GM19238 (cell line): ENCODE measurements at regions not wholly inside any gene's neighbourhood (a gene's known extent, or its start where the extent isn't known, plus 50 kb on each side); places are given as distances from the start of the nearest gene placed in this dataset.

ENCODE experiments used
- DNase-seq: peaks from one replicate; pipeline ENCODE4 v3.0.0; 2011; ENCODE audit warnings: low spot score; ENCODE audit not compliant: insufficient read length

DNA sequence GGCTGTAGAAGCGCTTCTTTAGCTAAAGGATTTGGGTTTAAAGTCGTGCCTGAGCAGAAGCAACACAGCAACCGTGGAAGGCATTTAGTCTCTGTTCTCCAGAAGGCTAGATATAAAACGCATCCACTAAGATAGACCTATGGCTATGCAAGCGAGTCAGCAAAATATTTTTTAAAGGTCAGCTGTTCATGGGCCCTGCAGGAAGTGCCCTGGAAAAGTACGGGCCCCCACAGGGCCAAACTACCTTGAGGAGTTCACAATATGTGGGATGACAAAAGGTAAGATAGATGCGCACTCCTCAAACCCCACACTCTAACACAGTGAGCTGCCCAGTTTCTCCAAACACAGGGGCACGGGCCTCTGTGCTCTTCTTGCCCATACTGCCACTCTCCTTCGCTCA, 261.6 kb downstream of the VPS13C start:
- DNase-seq, result no peak

- no peak for DNase-seq
Observed at GRCh38 chr15:61796056-61796455, 264.2 kb downstream of the VPS13C start.

- DNase-seq, result no peak
Observed at GRCh38 chr15:61794881-61795280, 265.4 kb downstream of the VPS13C start.

- DNase-seq, result no peak
Observed at GRCh38 chr15:61794276-61794675, 266.0 kb downstream of the VPS13C start.

DNA sequence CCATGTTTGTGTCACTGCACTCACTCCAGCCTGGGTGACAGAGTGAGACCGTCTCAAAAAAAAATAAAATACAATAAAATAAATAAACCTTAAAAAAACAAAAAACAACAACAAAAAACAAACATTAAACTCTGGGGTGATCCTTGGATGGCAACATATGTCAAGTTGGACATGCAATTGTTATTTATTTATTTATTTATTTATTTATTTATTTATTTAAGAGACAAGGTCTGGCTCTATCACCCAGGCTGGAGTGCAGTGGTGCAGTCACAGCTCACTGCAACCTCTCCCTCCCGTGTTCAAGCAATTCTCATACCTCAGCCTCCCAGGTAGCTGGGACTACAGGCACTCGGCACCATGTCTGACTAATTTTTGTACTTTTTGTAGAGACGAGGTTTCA, 275.5 kb downstream of the VPS13C start:
- no peak for DNase-seq

DNA sequence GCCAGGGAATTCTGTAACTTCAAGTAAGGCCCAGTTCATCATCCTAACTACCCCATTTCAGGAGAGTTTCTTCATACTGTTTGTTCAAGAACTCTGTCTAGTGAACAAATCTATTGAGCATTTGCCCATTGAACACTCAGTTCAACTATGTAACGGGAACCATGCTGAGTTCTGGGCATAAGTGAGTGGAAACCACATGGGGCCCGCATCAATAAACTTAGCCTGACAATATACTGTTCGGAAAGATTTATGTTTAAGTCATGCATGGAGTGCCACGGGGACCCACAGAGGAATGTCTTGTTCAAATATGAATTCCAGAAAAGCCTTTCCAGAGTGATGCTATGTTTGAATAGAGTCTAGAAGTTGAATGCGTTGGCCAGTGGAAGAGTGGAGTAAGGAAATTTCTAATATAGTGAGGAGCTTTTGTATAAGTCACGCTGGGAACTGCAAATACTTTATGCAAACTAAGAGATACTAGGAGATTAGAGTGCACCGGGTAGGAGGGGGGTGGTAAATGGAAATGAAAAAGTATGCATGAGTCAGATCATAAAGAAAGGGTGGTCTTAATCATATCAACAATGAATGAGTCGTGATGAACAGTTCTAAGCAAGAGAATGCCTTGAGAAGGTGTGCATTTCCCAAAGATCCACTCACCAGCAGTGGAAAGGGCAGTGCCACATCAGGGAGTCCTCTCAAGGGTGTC, 279.8 kb downstream of the VPS13C start:
- no peak for DNase-seq

DNA sequence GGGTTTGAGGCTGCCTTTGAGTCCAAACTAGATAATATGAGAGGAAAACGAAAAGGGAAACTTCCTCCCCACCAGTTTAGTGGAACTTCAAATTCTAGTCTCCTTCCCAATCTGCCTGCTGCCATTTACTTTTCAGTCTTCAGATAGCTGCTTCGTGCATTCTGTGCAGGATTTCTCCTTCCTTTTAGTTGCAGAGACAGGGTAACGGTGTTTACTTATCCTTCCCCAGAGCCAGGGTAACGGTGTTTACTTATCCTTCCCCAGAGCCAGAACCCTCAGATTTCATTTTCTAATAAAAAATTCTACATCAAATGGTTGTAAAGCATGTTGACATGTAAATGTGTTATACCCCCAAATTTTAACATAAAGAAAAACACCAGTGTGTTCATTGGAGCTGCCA, 282.6 kb downstream of the VPS13C start:
- no peak for DNase-seq

DNA sequence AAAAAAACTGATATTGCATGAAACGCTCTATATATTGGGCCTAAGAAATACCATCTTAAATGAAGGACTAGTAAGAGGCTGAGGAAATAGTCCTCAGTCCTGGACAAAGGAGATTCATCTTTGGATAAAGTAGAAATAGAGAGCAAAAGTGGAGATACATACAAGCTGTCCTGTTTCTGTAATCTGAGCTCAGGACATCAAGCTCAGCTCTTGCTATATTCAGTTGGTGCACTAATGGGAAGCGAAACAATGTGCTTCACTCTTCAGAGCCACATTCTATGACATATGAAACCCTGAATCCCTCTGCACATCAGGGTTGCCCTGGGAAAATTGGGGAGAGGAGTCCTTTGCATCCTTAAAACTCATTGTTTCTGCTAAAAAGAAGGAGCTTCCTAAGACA, 290.7 kb downstream of the VPS13C start:
- DNase-seq, result no peak

GRCh38 chr15:61768131-61768530, 292.1 kb downstream of the VPS13C start:
- DNase-seq, result no peak

DNA sequence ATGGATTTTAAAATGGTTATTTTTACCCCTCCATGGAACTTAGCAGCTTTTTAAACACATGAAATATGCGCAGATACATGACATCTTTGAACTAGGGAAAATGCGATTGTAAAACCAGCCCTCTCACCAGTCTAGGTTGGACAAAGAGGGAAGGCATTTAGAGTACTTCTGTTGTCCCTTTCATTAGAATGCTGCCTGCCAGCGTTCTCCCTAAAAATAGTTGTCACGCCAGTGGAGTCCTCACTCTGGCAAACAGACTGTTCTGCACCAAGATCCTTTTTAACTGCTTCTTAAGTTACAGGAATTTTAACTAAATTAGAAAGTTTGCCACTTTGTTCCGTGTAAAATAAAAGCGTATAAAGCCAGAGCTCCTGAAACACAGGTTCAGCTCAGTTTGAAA, 295.3 kb downstream of the VPS13C start:
- no peak for DNase-seq

- no peak for DNase-seq
Observed at GRCh38 chr15:61764141-61764540, 296.1 kb downstream of the VPS13C start.

DNA sequence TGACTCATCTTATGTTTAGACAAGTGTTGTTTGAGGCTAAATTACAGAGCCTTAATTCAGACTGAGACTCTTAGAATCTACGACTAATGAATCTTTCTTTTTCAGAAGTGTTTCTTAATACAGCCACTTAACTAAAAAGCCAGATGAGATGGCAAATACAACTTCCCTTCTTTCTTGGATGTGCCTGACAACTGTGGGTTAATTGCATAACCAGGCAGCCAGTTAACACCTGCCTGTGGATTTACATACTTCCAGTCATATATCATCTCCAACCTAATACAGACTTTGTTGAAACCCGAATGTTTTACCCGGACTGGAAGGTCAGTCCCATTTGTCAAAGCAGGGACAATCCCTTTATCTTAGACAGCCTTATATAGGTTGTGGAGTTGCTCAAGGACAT, 297.6 kb downstream of the VPS13C start:
- DNase-seq, result no peak

DNA sequence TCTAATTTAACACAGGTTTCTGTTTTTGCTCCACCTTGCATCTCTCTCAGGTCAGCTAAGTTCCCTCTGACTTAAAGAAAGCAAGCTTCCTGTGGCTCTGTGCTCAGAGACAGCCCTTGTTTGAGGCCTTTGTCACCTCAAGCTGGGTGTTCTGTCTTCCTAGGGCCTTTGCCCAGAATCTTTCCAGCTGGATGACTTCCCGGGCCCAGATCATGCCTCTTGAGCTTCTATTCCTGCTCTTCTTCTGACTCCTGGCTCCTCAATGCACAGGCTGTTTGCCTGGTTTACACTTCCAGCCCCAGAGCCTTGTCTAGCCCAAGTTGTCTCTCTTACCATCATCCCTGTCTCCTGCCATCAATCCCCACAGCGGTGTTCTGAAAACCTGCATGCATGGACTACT, 300.6 kb downstream of the VPS13C start:
- DNase-seq, result no peak

GRCh38 chr15:61756071-61756820, 304.0 kb downstream of the VPS13C start:
- no peak for DNase-seq

DNA sequence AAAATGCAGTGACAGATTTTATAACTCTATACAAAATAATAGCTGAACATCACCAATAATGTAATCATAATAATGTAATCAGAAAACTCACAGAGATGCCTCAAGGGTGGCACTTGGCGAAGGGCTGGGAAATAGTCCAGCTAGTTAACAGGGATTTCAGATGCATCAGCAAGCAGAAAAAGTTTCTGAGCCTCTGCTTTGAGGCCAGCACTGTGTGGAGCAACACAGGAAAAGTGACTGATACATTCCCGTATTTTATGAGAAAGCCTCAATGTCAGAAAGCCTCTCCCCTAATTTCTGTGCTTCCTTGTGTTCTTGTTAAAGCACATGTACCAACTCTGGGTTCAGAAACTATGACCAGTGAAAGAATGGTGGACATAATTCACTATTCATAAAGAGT, 304.8 kb downstream of the VPS13C start:
- DNase-seq, result no peak

DNA sequence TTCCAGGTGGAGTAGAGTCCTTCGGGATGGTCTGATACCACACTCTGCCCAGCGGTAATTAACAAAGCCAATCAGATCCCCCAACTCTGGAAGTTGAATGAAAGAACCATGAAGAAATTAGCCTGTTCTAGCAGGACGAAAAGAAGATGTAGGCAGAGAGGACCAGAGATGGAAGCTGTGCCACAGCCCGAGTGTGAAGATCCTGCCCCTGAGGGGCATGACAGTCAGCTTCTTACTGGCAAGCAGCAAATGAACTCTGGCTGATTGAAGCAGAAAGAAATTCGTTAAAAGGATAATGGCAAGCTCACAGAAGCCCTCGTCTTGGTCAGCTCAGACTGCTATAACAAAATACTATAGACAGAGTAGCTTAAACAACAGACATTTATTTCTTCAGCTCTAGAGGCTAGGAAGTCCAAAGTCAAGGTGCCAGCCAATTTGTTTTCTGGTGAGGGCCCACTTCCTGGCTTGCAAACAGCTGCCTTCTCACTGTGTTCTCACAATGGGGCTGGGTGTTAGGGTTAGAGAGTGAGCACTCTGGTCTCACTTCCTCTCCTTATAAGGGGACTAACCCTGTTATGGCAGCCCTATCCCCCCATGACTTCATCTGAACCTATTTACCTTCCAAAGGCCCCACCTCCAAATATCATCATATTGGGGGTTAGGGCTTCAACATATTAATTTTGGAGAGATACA, 307.1 kb downstream of the VPS13C start:
- DNase-seq, result no peak

DNA sequence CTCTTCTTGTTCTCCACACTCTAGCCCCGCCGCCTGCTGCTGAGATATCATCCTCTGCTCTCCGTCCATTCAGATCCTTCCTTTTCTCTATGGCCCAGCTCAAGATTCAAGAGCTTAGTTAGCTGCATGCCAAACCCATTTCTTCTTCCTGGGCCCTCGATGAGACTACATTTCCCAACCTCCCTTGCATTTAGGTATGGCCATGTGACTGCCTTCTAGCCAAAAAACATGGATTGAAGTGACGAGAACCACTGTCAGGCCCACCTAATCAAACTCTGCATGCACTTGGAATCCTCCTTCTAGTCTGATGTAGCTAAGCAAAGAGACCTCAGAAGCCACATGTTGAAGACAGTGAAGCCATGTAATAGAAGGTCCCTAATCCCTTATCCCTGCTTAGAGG, 308.2 kb downstream of the VPS13C start:
- DNase-seq, result no peak

DNA sequence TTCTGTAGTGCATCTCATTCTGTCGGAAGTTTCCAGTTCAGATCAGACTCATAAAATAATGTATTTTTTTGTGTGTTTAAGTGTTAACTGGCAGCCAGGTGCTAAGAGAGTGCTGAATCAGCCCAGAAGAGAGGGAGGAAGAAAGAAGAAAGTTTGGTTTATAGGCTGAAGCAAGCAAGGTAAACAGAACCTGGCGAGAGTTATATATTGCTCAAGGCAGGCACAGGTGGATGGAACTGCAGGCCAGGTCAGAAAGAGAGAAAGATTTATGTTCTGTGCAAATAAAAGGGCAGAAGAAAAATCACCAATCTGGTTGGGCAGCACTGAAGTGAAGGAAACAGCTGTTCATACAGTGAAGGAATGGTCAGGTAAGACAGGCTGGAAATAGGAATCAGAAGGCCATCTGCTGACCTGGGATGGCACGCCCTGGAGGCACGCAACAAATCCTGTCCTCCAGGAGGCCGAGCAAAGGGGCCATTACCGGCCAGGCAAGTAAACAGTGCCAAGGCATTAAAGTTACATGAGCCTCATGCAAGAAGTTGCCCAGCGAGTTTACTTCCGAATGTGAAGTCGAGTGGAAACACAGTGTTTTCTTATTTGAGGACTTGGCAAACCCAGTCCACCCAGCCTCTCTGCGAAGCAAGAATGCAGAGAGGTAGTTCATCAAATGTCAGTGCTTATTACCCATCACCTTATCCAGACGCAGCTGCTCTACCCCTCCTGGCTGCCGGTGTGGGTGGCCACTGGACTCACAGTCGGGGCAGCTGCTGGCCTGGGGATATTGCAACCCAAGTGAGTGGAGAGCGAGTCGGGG, 309.8 kb downstream of the VPS13C start:
- DNase-seq, result no peak

DNA sequence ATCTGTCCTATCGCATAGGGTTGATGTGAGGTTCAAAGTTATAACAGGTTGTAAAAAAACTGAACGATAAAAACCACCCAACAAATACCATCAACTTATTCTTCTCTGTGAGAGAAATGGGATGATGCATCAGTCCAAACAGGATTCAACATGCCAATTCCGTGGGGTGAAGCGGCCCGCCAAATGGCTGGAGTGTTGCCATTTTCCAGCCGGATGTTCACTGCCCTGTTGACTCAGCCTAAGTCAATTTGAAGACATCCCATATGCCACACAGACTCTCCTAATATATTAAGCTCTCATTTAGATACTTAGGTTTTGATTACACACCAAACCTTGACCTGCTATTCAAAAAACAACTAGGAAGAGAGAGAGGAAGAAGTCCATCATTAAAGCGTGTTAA, 311.1 kb downstream of the VPS13C start:
- no peak for DNase-seq

DNA sequence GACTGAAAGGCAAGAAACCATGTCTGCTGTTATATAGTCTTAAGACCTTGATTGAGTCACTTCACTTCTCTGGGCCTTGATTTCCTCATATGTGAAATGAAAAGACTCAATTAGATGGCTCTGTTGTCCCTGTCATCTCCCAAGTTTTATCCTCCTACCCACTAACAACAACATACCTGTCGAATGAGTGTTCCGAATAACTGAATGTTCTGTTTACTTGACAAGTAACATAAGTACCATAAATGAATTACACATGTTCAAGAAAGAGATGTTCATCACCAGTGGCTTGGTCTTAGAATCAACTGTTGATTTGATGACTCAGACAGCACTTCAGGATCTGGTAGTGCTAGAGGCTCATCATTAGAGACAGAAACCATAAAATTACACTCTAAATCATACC, 311.7 kb downstream of the VPS13C start:
- DNase-seq, result no peak

DNA sequence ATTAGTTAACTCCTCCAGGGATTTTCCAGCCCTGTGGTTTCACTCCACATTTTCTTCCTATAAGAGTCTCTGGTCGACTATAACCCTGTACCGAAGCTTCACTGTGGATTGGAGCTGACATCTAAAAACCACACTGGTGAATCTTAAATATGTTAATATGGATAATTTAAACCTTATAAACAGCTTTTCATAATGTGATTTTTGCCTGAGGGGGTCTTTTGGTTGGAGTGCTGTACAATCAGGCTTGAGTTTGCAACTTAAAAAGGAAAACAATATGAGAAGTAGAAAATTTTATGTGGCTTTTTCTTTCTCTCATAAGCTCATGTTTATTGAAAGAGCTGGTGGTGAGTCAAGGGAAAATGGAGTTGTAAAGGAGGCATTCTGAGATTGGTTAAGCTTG, 313.7 kb downstream of the VPS13C start:
- DNase-seq, result no peak
